ENCODE measurements at regions not wholly inside any gene's neighbourhood (a gene's known extent, or its start where the extent isn't known, plus 50 kb on each side); places are given as distances from the start of the nearest gene placed in this dataset.

DNA sequence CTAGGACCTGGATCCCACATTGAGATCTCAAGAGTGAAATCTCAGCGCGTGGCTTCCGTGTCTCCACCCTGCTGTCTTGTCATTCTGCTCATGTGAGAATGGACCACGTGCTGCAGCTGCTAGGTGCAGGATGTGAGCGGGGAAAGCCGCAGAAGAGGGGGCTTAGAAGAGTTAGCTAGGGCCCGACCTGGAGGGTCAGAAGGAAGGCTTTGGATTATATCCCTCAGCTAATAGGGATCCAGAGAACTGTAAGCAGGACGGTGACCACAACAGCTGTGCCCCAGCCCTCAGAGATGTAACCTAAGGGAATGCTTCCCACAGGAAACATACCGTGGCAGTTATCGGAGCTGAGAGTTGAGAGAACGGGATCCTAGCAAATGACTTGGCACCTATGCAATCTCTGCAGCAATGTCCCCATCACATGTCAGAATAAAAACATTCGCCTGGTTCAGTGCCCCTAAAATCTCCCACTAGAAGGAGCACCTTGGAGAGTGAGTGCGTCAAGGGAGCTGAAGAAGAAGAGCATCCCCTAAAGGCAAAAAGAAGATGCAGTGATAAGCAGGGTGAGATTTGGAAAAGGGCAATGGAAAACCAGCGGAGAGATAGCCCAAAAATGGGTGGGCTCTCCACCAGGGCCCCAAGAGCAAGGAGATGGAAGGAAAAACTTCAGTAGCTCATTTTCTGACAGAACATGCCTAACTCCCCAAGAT, 76.9 kb upstream of the ST8SIA2 start:
- TF ChIP-seq, protein P1, sequence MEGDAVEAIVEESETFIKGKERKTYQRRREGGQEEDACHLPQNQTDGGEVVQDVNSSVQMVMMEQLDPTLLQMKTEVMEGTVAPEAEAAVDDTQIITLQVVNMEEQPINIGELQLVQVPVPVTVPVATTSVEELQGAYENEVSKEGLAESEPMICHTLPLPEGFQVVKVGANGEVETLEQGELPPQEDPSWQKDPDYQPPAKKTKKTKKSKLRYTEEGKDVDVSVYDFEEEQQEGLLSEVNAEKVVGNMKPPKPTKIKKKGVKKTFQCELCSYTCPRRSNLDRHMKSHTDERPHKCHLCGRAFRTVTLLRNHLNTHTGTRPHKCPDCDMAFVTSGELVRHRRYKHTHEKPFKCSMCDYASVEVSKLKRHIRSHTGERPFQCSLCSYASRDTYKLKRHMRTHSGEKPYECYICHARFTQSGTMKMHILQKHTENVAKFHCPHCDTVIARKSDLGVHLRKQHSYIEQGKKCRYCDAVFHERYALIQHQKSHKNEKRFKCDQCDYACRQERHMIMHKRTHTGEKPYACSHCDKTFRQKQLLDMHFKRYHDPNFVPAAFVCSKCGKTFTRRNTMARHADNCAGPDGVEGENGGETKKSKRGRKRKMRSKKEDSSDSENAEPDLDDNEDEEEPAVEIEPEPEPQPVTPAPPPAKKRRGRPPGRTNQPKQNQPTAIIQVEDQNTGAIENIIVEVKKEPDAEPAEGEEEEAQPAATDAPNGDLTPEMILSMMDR (IDR thresholded peaks at IDR 0.05) = no peak
- no peak for TF ChIP-seq POLR2A (IDR thresholded peaks at IDR 0.05)

Data from adrenal gland (tissue), 5 donors.